Upper lobe of left lung (tissue), 4 donors: ENCODE measurements at regions not wholly inside any gene's neighbourhood (a gene's known extent, or its start where the extent isn't known, plus 50 kb on each side); places are given as distances from the start of the nearest gene placed in this dataset.
"Not testable (repeated sequence)": the region's sequence is repeated elsewhere in the genome, so short reads cannot be mapped to it uniquely, and the experiment has no call there.

Experiments used
- CTCF ChIP-seq, 6 experiments: fragments of 450-650 bp in 4 of 6; fragments of 200-600 bp in 2 of 6; sonication (generic) in 2 of 6; IDR thresholded peaks; one replicate each; pipeline ENCODE4 v1.5.1; 2016 to 2019; ENCODE audit warnings: antibody characterized with exemption in 6 of 6
- EP300 ChIP-seq, 4 donors: sonication (generic); formaldehyde crosslinking; IDR thresholded peaks; one replicate each; pipeline ENCODE4 v1.5.1; 2017; ENCODE audit warnings: antibody characterized with exemption in 4 of 4, control low read depth in 2 of 4
- POLR2A ChIP-seq, 4 donors: fragments of 450-650 bp; IDR thresholded peaks; one replicate each; pipeline ENCODE4 v1.5.1; 2016 to 2017; ENCODE audit warnings: antibody characterized with exemption in 4 of 4, mild to moderate bottlenecking in 2 of 4
- POLR2AphosphoS5 ChIP-seq, 2 donors: sonication (generic); formaldehyde crosslinking; IDR thresholded peaks; one replicate each; pipeline ENCODE4 v1.5.1; 2017; ENCODE audit warnings: antibody characterized with exemption in 2 of 2

- TF ChIP-seq CTCF, POLR2AphosphoS5, EP300, POLR2A (IDR thresholded peaks at IDR 0.05): not testable (repeated sequence)
These were observed 53.0 kb upstream of the TMEM97 start for GRCh38 chr17:28265856-28266546.
